K562 (cell line): ENCODE measurements at regions not wholly inside any gene's neighbourhood (a gene's known extent, or its start where the extent isn't known, plus 50 kb on each side); places are given as distances from the start of the nearest gene placed in this dataset.

ENCODE experiments used
- ATAC-seq: fragments of 200-7000 bp; cut with Tn5 transposase; 3 replicates; pipeline ENCODE4 v1.9.1; 2020; ENCODE audit warnings: moderate library complexity
- BruUV-seq: library from RNA; stranded (reverse); fragments of 400-500 nt; replicated peaks from 2 replicates; lab custom pipeline; 2021; lab: Mats Ljungman, UMichigan
- CTCF ChIA-PET: fragments of 300-600 bp; formaldehyde crosslinking; extraction: SDS; loops from one replicate; lab custom pipeline; 2021; ENCODE audit warnings: low intra/inter-chr PET ratio; lab: Yijun Ruan, JAX
- POLR2A ChIA-PET: fragments of 300-600, 350-650 bp; sonication (Branson Sonifier 250); formaldehyde crosslinking; extraction: SDS; loops from one replicate; lab custom pipeline; 2021; ENCODE audit warnings: antibody characterized with exemption, inconsistent platforms; lab: Yijun Ruan, JAX
- DNase-seq, 4 experiments: peaks; one replicate each; pipeline versions ENCODE4 v3.0.0 to v3.0.0-alpha.2; 2011 to 2018; ENCODE audit warnings: low spot score in 3 of 4, mixed read lengths in 3 of 4; ENCODE audit errors: extremely low read depth in 1 of 4
- FAIRE-seq: peaks from 2 replicates; lab custom pipeline; 2011; peaks lifted over from hg19 to GRCh38; lab: Jason Lieb, UNC
- H2AFZ ChIP-seq: 2 replicates; pipeline ENCODE4 v1.6.0; 2011; ENCODE audit warnings: low read depth, low read length, control low read depth, inconsistent platforms
- H3K27ac ChIP-seq: fragments of 200-600 bp; 3 replicates; pipeline ENCODE4 v1.8.0; 2011; ENCODE audit warnings: low read depth, mild to moderate bottlenecking, control low read depth, inconsistent platforms, low read length, moderate library complexity, mixed read lengths; ENCODE audit errors: extremely low read depth
- H3K27me3 ChIP-seq, 2 experiments: fragments of 300-600 bp in 1 of 2; 2 replicates in 1 of 2; 3 replicates in 1 of 2; pipeline versions ENCODE4 v1.6.0 to v1.8.0; 2011; ENCODE audit warnings: inconsistent platforms in 2 of 2, low read length in 2 of 2, mild to moderate bottlenecking in 1 of 2, mixed read lengths in 1 of 2, moderate library complexity in 1 of 2; ENCODE audit not compliant: control insufficient read depth in 2 of 2, insufficient read depth in 2 of 2
- H3K36me3 ChIP-seq: fragments of 300-600 bp; 3 replicates; pipeline ENCODE4 v1.8.0; 2011; ENCODE audit warnings: mild to moderate bottlenecking, low read length, inconsistent platforms; ENCODE audit not compliant: control insufficient read depth, insufficient read depth
- H3K4me1 ChIP-seq, 2 experiments: fragments of 200-600 bp in 1 of 2; replicated peaks in 1 of 2; 2 replicates in 1 of 2; 3 replicates in 1 of 2; pipeline versions ENCODE4 v1.5.1 to v1.8.0; 2011; ENCODE audit warnings: inconsistent platforms in 2 of 2, low read length in 2 of 2, mild to moderate bottlenecking in 1 of 2, mixed read lengths in 1 of 2, moderate library complexity in 1 of 2; ENCODE audit not compliant: control insufficient read depth in 2 of 2, insufficient read depth in 2 of 2
- H3K4me2 ChIP-seq: 2 replicates; pipeline ENCODE4 v1.6.1; 2011; ENCODE audit warnings: low read length, control low read depth, inconsistent platforms, mixed read lengths; ENCODE audit not compliant: insufficient read depth
- H3K4me3 ChIP-seq: fragments of 200-600 bp; sonication (generic), shearing (Covaris generic); 2 replicates; pipeline ENCODE4 v1.5.1; 2016; ENCODE audit warnings: control low read depth, inconsistent platforms
- H3K79me2 ChIP-seq: fragments of 200-600 bp; 3 replicates; pipeline ENCODE4 v1.8.0; 2011; ENCODE audit warnings: low read length, inconsistent platforms; ENCODE audit not compliant: control insufficient read depth, insufficient read depth
- H3K9ac ChIP-seq, 2 experiments: 2 replicates each; pipeline versions ENCODE4 v1.6.0 to v1.6.1; 2011; ENCODE audit warnings: low read depth in 2 of 2, low read length in 2 of 2, control low read depth in 1 of 2, inconsistent platforms in 1 of 2, mild to moderate bottlenecking in 1 of 2, mixed read lengths in 1 of 2; ENCODE audit not compliant: insufficient read depth in 1 of 2
- H3K9me1 ChIP-seq: one replicate; pipeline ENCODE4 v1.6.0; 2011; ENCODE audit warnings: inconsistent platforms, mild to moderate bottlenecking, low read length, moderate library complexity; ENCODE audit not compliant: control insufficient read depth, insufficient read depth
- H3K9me3 ChIP-seq: replicated peaks from 2 replicates; pipeline ENCODE4 v1.5.1; 2011; ENCODE audit warnings: low read depth, low read length, inconsistent platforms; ENCODE audit not compliant: control insufficient read depth, insufficient read depth
- H4K20me1 ChIP-seq: replicated peaks from 2 replicates; pipeline ENCODE4 v1.6.1; 2011; ENCODE audit warnings: low read length, inconsistent platforms, mixed read lengths; ENCODE audit not compliant: control insufficient read depth, insufficient read depth
- CSDE1 ChIP-seq, 2 experiments: fragments of 450-650 bp; IDR thresholded peaks; 2 replicates each; pipeline ENCODE4 v1.6.1; 2016; ENCODE audit warnings: mild to moderate bottlenecking in 1 of 2
- DPF2 ChIP-seq: fragments of 450-650 bp; IDR thresholded peaks from 2 replicates; pipeline ENCODE4 v1.6.1; 2016
- EP300 ChIP-seq: IDR thresholded peaks from 2 replicates; pipeline ENCODE4 v1.6.1; 2012; ENCODE audit warnings: low read length, improper control_type of control experiment
- ESRRA ChIP-seq: fragments of 450-650 bp; IDR thresholded peaks from 2 replicates; pipeline ENCODE4 v1.6.1; 2014; ENCODE audit warnings: low read depth, mild to moderate bottlenecking, moderate library complexity, borderline replicate concordance
- NCOA4 ChIP-seq: fragments of 450-650 bp; IDR thresholded peaks from 2 replicates; pipeline ENCODE4 v1.6.1; 2018; ENCODE audit warnings: mild to moderate bottlenecking; ENCODE audit not compliant: partially characterized antibody
- PBX2 ChIP-seq, 2 experiments: IDR thresholded peaks in 1 of 2; conservative IDR thresholded peaks in 1 of 2; 2 replicates each; pipeline ENCODE4 v1.6.1; 2016; ENCODE audit warnings: low read depth in 2 of 2, mild to moderate bottlenecking in 1 of 2, missing compliant biosample characterization in 1 of 2, missing genetic modification characterization in 1 of 2, moderate library complexity in 1 of 2
- RFX7 ChIP-seq: fragments of 250-450 bp; sonication (Bioruptor Pico); IDR thresholded peaks from 2 replicates; pipeline ENCODE4 v1.5.1; 2021; ENCODE audit warnings: mild to moderate bottlenecking
- RNF2 ChIP-seq: sonication (generic); IDR thresholded peaks from 2 replicates; pipeline ENCODE4 v1.6.1; 2016
- SMAD3 ChIP-seq: fragments of 450-650 bp; formaldehyde crosslinking; conservative IDR thresholded peaks from 2 replicates; pipeline ENCODE4 v1.4.0; 2020; ENCODE audit warnings: mild to moderate bottlenecking
- ZNF175 ChIP-seq: fragments of 200-800 bp; sonication (Bioruptor generic); IDR thresholded peaks from 2 replicates; pipeline ENCODE4 v1.6.1; 2016; ENCODE audit warnings: low read depth, mild to moderate bottlenecking, missing genetic modification characterization, missing compliant biosample characterization
- ZNF3 ChIP-seq: fragments of 250-450 bp; sonication (Bioruptor Pico); IDR thresholded peaks from 2 replicates; pipeline ENCODE4 v1.5.0; 2021; ENCODE audit warnings: mild to moderate bottlenecking, moderate library complexity
- ZNF79 ChIP-seq: fragments of 250-450 bp; sonication (Bioruptor Pico); IDR thresholded peaks from 2 replicates; pipeline ENCODE4 v1.4.0; 2020; ENCODE audit warnings: low read depth, mild to moderate bottlenecking, moderate library complexity
- WGBS: fragments of 100-300 bp; shearing (Covaris generic); methylation state at CpG from one replicate; pipeline ENCODE4 v1.1.6; 2016; ENCODE audit warnings: low coverage, mixed read lengths; ENCODE audit not compliant: insufficient coverage; ENCODE audit errors: missing lambda C conversion rate; 5-methylcytosine and 5-hydroxymethylcytosine counted together
- in situ Hi-C: fragments of 300-500 bp; cut with MboI; formaldehyde crosslinking; loops from 4 replicates; pipeline ENCODE4 v1.15.0; 2018; ENCODE audit warnings: inconsistent platforms, mixed read lengths
- intact Hi-C: fragments of 100-400 bp; cut with micrococcal nuclease; formaldehyde crosslinking; loops from 2 replicates; pipeline ENCODE4 v1.14.2; 2022

GRCh38 chr3:31417486-31417885 is 115.2 kb upstream of the STT3B start (continued):
- TF ChIP-seq PBX2 (CRISPR knock-in tag; IDR thresholded peaks at IDR 0.05; ENCODE audit: low read depth) (peak; percentile 68), PBX2 (tag; conservative IDR thresholded peaks at IDR 0.05; ENCODE audit: low read depth) (peak; percentile 93), EP300 (peak; percentile 15; the same call in 1 of the 2 replicates), ZNF3 (CRISPR knock-in tag) (no peak), DPF2 (peak; percentile 49; the same call in 1 of the 2 replicates)

- no peak overlapping the region for H3K27ac ChIP-seq
- H3K4me1 ChIP-seq, result peaks cover 0 to 21% of the 10 kb centered on the region in 2 experiments; a peak in 3 of 5 replicates
- H3K79me2 ChIP-seq, result no peaks in the 10 kb centered on the region
- POLR2A ChIA-PET, result no interaction called here
- in situ Hi-C loops, result no loop called here
- no peak overlapping the region for H3K4me3 ChIP-seq
- H3K9me1 ChIP-seq, result no peaks in the 10 kb centered on the region
- no peaks in the 10 kb centered on the region for H3K9me3 ChIP-seq
- 4% methylated on average over 4 of the region's 4 CpGs for WGBS
- CTCF ChIA-PET, result no interaction called here
- H3K4me2 ChIP-seq, result no peak overlapping the region
- H4K20me1 ChIP-seq, result no peaks in the 10 kb centered on the region
- FAIRE-seq (no peak), ATAC-seq (no peak), DNase-seq (peak in 1 of 4 experiments; percentile 9)
- no peaks in the 10 kb centered on the region for H3K36me3 ChIP-seq
- H3K27me3 ChIP-seq, result no peaks in the 10 kb centered on the region
- H2AFZ ChIP-seq, result no peak overlapping the region
- intact Hi-C loops, result no loop called here
- no peak for TF ChIP-seq NCOA4
- TF ChIP-seq RNF2, result no peak
- no peak for TF ChIP-seq CSDE1 (IDR thresholded peaks at IDR 0.05)
- no peak for TF ChIP-seq RFX7 (CRISPR knock-in tag)
- no peak for TF ChIP-seq ESRRA
- no peak for TF ChIP-seq ZNF175 (CRISPR knock-in tag)
- TF ChIP-seq ZNF79 (CRISPR knock-in tag), result no peak
- TF ChIP-seq SMAD3 (CRISPR knock-in tag), result no peak
- H3K9ac ChIP-seq, result no peak overlapping the region
- no TSS peak for BruUV-seq
Observed at GRCh38 chr3:31420311-31420710, 112.4 kb upstream of the STT3B start.
